ENCODE measurements at regions not wholly inside any gene's neighbourhood (a gene's known extent, or its start where the extent isn't known, plus 50 kb on each side); places are given as distances from the start of the nearest gene placed in this dataset.

DNA sequence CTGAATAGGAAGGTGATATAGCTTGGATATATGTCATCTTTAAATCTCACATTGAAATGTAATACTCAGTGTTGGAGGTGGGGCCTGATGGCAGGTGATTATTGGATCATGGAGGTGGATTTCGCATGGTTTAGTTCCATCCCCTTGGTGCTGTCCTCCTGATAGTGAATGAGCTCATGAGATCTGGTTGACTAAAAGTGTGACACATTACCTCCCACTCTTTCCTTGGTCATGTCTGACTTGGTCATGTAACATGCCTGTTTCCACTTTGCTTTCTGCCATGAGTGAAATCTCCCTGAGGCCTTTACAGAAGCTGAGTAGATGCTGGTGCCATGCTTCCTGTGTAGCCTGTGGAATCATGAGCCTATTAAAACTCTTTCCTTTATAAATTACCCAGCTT lies 664.5 kb upstream of the NR5A2 start:
- TF ChIP-seq, protein P1, sequence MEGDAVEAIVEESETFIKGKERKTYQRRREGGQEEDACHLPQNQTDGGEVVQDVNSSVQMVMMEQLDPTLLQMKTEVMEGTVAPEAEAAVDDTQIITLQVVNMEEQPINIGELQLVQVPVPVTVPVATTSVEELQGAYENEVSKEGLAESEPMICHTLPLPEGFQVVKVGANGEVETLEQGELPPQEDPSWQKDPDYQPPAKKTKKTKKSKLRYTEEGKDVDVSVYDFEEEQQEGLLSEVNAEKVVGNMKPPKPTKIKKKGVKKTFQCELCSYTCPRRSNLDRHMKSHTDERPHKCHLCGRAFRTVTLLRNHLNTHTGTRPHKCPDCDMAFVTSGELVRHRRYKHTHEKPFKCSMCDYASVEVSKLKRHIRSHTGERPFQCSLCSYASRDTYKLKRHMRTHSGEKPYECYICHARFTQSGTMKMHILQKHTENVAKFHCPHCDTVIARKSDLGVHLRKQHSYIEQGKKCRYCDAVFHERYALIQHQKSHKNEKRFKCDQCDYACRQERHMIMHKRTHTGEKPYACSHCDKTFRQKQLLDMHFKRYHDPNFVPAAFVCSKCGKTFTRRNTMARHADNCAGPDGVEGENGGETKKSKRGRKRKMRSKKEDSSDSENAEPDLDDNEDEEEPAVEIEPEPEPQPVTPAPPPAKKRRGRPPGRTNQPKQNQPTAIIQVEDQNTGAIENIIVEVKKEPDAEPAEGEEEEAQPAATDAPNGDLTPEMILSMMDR (IDR thresholded peaks at IDR 0.05) = no peak
- TF ChIP-seq POLR2AphosphoS5 (IDR thresholded peaks at IDR 0.05) = no peak
- TF ChIP-seq POLR2A (IDR thresholded peaks at IDR 0.05) = no peak

All from suprapubic skin (tissue), 4 donors.